Natural killer cell treated with Interleukin-12 subunit alpha and Interleukin-12 subunit beta and Interleukin-15 and Interleukin-18, amount 100 ng/mL, for 72 hours (primary cell): ENCODE measurements at regions not wholly inside any gene's neighbourhood (a gene's known extent, or its start where the extent isn't known, plus 50 kb on each side); places are given as distances from the start of the nearest gene placed in this dataset.

Experiments
- ATAC-seq, 2 donors: fragments of 150-1000 bp; cut with Tn5 transposase in 1 of 2; sonication (Bioruptor Pico), chemical (Tn5 transposase) in 1 of 2; 2 replicates each; pipeline ENCODE4 v1.10.0; 2021
- DNase-seq: peaks from one replicate; pipeline ENCODE4 v3.0.0; 2022; ENCODE audit warnings: low spot score
- H3K27ac Mint-ChIP-seq, 2 donors: 1 replicate in 1 of 2; 2 replicates in 1 of 2; pipeline ENCODE4 v1.8.0; 2022; ENCODE audit warnings: mixed read lengths in 2 of 2, mild to moderate bottlenecking in 1 of 2, moderate library complexity in 1 of 2
- H3K27me3 Mint-ChIP-seq, 2 donors: 1 replicate in 1 of 2; 2 replicates in 1 of 2; pipeline ENCODE4 v1.8.0; 2022; ENCODE audit warnings: mixed read lengths in 2 of 2
- H3K36me3 Mint-ChIP-seq: one replicate; pipeline ENCODE4 v1.8.0; 2022; ENCODE audit warnings: mixed read lengths
- H3K4me1 Mint-ChIP-seq, 2 donors: 1 replicate in 1 of 2; 2 replicates in 1 of 2; pipeline ENCODE4 v1.8.0; 2022; ENCODE audit warnings: low read depth in 2 of 2, mixed read lengths in 2 of 2, mild to moderate bottlenecking in 1 of 2
- H3K4me3 Mint-ChIP-seq: one replicate; pipeline ENCODE4 v1.8.0; 2022; ENCODE audit warnings: mixed read lengths
- H3K9me3 Mint-ChIP-seq: 2 replicates; pipeline ENCODE4 v1.8.0; 2022; ENCODE audit warnings: mixed read lengths

GRCh38 chr2:22281033-22281432 lies 1103.9 kb upstream of the KLHL29 start:
- Mint-ChIP-seq H3K27me3 (no peaks in the 10 kb centered on the region), H3K27ac (no peak overlapping the region), H3K36me3 (peaks cover 5% of the 10 kb centered on the region), H3K4me1 (no peaks in the 10 kb centered on the region), H3K4me3 (no peak overlapping the region), H3K9me3 (peaks cover 13% of the 10 kb centered on the region)
- ATAC-seq = no peak
- DNase-seq = no peak

DNA sequence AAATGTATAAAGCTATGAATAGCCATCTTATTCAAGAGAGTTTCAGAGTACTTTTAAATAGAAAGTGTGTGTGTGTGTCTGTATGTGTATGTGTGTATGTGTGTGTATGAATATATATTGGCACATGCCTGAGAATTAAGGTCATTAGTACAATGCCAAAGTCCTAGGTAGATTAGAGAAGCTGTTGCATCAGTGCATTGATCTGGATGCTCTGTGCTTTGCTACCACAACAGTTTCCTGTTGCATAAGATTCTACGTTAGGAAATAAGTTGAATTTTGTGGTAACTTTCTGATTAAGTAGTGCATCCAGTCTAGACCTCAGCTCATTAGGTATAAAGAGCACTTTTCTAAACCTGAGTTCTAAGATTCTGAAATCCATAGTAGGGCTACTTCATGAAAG lies 1102.8 kb upstream of the KLHL29 start:
- no peak for DNase-seq
- Mint-ChIP-seq H3K27ac (no peak overlapping the region), H3K4me1 (no peaks in the 10 kb centered on the region), H3K9me3 (peaks cover 7% of the 10 kb centered on the region), H3K36me3 (no peaks in the 10 kb centered on the region), H3K27me3 (no peaks in the 10 kb centered on the region), H3K4me3 (no peak overlapping the region)
- no peak for ATAC-seq

DNA sequence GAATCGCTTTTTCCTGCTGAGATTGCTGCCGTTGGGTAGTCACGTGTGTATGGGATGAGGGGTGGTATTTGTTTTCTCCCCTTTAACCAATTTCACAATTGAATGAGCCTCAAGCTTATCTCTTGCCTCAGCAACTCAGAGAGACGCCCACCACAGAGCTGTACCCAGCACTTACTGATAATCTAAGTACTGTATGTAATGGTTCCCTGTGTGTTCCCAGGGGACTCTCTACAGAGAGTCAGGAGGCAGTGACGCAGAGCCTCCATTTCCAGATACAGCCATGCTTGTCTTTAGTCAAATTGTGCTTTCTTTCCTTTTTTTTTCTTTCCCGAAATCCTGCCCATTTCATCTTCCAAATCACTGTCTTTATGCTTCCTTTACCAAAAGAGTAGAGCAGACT lies 1102.1 kb upstream of the KLHL29 start:
- ATAC-seq = no peak
- DNase-seq = no peak
- no peaks in the 10 kb centered on the region for H3K4me1 Mint-ChIP-seq

GRCh38 chr2:22283436-22283835 lies 1101.5 kb upstream of the KLHL29 start:
- Mint-ChIP-seq H3K4me3 (no peak overlapping the region), H3K4me1 (no peaks in the 10 kb centered on the region), H3K36me3 (no peaks in the 10 kb centered on the region), H3K9me3 (peaks cover 7% of the 10 kb centered on the region), H3K27ac (no peak overlapping the region), H3K27me3 (no peaks in the 10 kb centered on the region)
- DNase-seq = no peak
- no peak for ATAC-seq

More for the DNA sequence above, 1102.1 kb upstream of the KLHL29 start:
- H3K4me3 Mint-ChIP-seq = no peak overlapping the region
- H3K9me3 Mint-ChIP-seq = peaks cover 7% of the 10 kb centered on the region
- no peaks in the 10 kb centered on the region for H3K36me3 Mint-ChIP-seq
- no peaks in the 10 kb centered on the region for H3K27me3 Mint-ChIP-seq
- H3K27ac Mint-ChIP-seq = no peak overlapping the region

DNA sequence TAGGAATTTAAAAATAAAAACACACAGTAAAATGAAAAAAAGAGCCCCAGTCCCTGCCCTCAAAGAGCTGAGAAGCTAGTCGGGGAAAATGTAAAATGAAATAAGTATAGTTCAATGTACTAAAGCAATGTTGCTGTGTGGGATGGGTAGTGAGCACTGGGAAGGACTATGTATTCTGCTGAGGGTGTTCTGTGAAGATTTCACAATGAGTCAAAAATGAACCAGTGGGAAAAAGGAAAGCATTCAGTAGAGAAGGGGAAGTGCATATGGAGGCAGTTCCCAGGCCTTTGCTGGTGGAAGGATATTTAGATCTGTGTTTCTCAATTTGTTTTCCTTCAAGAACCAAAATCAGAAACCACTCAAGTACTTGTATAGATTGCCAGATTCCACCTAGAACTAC lies 1094.7 kb upstream of the KLHL29 start:
- Mint-ChIP-seq H3K36me3 (peaks cover 14% of the 10 kb centered on the region), H3K9me3 (peaks cover 14% of the 10 kb centered on the region), H3K27ac (no peak overlapping the region), H3K4me3 (no peak overlapping the region), H3K4me1 (no peaks in the 10 kb centered on the region), H3K27me3 (no peaks in the 10 kb centered on the region)
- no peak for ATAC-seq
- DNase-seq = no peak

GRCh38 chr2:22290909-22291473 lies 1094.0 kb upstream of the KLHL29 start:
- Mint-ChIP-seq H3K4me3 (no peak overlapping the region), H3K27ac (no peak overlapping the region), H3K36me3 (peaks cover 14% of the 10 kb centered on the region), H3K9me3 (peaks cover 14% of the 10 kb centered on the region), H3K4me1 (no peaks in the 10 kb centered on the region), H3K27me3 (no peaks in the 10 kb centered on the region)
- no peak for ATAC-seq
- no peak for DNase-seq

GRCh38 chr2:22301228-22301627 lies 1083.8 kb upstream of the KLHL29 start:
- Mint-ChIP-seq H3K4me3 (no peak overlapping the region), H3K27me3 (no peaks in the 10 kb centered on the region), H3K4me1 (no peaks in the 10 kb centered on the region), H3K36me3 (no peaks in the 10 kb centered on the region), H3K9me3 (peaks cover 11% of the 10 kb centered on the region), H3K27ac (no peak overlapping the region)
- ATAC-seq (no peak), DNase-seq (no peak)

GRCh38 chr2:22326250-22326649 lies 1058.7 kb upstream of the KLHL29 start:
- DNase-seq (no peak), ATAC-seq (no peak)
- Mint-ChIP-seq H3K9me3 (peaks cover 18% of the 10 kb centered on the region), H3K36me3 (peaks cover 10% of the 10 kb centered on the region), H3K27me3 (no peaks in the 10 kb centered on the region), H3K27ac (no peak overlapping the region), H3K4me1 (no peaks in the 10 kb centered on the region), H3K4me3 (no peak overlapping the region)

DNA sequence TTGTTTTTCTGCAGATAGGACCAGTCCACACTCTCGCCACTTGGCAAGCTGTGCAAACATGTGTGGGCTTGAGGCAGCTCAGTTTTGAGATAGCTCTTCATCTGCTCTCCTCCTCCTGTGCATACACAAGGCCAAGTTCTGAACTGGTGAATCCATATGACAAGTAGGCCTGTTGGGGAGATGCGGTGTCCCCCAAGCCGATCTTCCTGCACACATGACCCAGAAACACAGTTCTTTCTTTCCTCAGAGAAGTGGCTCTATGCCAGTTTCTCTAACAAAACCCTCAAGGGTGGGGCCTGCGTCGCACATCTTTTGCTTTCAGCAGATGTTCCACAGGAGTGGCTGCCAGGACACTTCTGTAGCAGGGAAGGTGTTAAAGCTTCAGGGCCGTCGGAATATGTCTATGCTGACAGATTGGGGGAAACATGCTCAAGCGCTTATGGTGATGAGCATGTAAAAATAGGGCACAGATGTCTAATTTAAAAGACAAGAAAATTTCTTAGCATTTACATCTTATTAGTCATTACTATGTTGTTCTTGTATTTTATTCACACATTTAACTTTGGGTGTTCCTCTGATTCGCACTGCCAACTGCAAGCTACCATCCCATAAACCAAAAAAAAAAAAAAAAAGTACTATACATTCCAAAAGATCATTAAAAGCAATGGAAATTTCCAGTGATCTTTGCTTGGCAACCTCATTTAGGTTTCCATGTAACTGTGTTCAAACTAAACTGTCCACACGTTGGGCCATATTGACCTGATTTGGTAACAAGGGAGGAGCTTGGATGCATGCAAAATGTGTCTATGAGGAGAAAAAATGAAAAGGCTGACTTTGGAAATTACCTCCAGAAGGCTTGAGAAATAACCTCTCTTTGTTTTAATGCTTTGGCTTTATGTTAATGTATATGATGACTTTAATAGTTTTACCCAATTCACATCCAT lies 1055.5 kb upstream of the KLHL29 start:
- H3K36me3 Mint-ChIP-seq = peaks cover 10% of the 10 kb centered on the region

DNA sequence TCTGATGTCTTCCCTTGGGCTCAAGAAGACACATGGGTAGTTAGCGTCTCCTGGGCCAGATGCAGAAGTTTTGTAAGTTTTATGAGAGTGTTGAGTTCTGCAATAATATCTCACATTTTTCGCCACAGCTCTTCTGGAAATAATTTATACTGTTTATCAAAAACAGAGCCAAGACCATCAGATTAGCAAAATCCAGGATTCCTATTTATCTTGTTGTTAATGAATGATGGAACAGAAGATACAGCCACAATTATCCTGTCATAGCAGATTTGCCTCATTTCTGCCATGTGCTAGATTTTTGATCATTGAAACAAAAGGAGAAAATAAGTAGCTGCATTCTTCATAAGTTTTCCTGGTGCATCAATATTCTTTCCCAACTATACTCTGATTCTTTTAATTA lies 1048.6 kb upstream of the KLHL29 start:
- Mint-ChIP-seq H3K4me1 (no peaks in the 10 kb centered on the region), H3K4me3 (no peak overlapping the region), H3K9me3 (peaks cover 13% of the 10 kb centered on the region), H3K27ac (no peak overlapping the region), H3K36me3 (peaks cover 9% of the 10 kb centered on the region), H3K27me3 (no peaks in the 10 kb centered on the region)
- ATAC-seq (no peak), DNase-seq (no peak)

More for the DNA sequence above, 1055.5 kb upstream of the KLHL29 start:
- DNase-seq = no peak
- H3K4me3 Mint-ChIP-seq = no peak overlapping the region
- ATAC-seq = no peak
- no peak overlapping the region for H3K27ac Mint-ChIP-seq
- H3K9me3 Mint-ChIP-seq = peaks cover 22% of the 10 kb centered on the region
- H3K27me3 Mint-ChIP-seq = no peaks in the 10 kb centered on the region
- no peaks in the 10 kb centered on the region for H3K4me1 Mint-ChIP-seq

DNA sequence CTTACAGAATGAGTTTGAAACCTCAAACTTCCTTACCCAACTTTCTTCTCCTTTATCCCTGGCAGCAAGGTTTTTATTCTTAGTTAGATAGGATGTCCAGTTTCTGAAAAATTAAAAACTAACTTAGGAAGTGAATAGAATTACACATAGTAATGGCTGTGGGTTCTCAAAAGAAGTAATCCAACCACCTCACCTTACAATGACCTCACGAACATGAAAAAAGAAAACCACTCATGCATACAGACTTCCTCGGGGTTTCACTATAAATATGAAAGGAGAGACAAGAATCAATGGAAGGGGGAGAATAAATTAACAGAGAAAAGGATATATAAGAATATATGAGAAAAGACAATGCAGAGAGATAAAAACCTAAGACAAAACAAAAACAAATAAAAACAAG lies 1044.3 kb upstream of the KLHL29 start:
- Mint-ChIP-seq H3K4me3 (no peak overlapping the region), H3K36me3 (peaks cover 5% of the 10 kb centered on the region), H3K4me1 (no peaks in the 10 kb centered on the region), H3K9me3 (peaks cover 22% of the 10 kb centered on the region), H3K27ac (no peak overlapping the region), H3K27me3 (no peaks in the 10 kb centered on the region)
- ATAC-seq (no peak), DNase-seq (no peak)

GRCh38 chr2:22347306-22347705 lies 1037.7 kb upstream of the KLHL29 start:
- H3K27ac Mint-ChIP-seq = no peak overlapping the region
- no peak for DNase-seq
- H3K4me1 Mint-ChIP-seq = no peaks in the 10 kb centered on the region
- no peak overlapping the region for H3K4me3 Mint-ChIP-seq
- no peaks in the 10 kb centered on the region for H3K36me3 Mint-ChIP-seq
- no peak for ATAC-seq
- peaks cover 17% of the 10 kb centered on the region for H3K9me3 Mint-ChIP-seq
- no peaks in the 10 kb centered on the region for H3K27me3 Mint-ChIP-seq

GRCh38 chr2:22350621-22351020 lies 1034.4 kb upstream of the KLHL29 start:
- no peaks in the 10 kb centered on the region for H3K27me3 Mint-ChIP-seq
- no peak overlapping the region for H3K4me3 Mint-ChIP-seq

GRCh38 chr2:22355816-22356433 lies 1029.1 kb upstream of the KLHL29 start:
- DNase-seq = peak; percentile 62
- H3K9me3 Mint-ChIP-seq = no peaks in the 10 kb centered on the region
- H3K4me1 Mint-ChIP-seq = no peaks in the 10 kb centered on the region
- ATAC-seq = no peak
- no peaks in the 10 kb centered on the region for H3K36me3 Mint-ChIP-seq
- no peak overlapping the region for H3K27ac Mint-ChIP-seq
- no peak overlapping the region for H3K4me3 Mint-ChIP-seq
- no peaks in the 10 kb centered on the region for H3K27me3 Mint-ChIP-seq

More at GRCh38 chr2:22350621-22351020, 1034.4 kb upstream of the KLHL29 start:
- ATAC-seq (no peak), DNase-seq (no peak)
- H3K36me3 Mint-ChIP-seq = no peaks in the 10 kb centered on the region
- no peaks in the 10 kb centered on the region for H3K4me1 Mint-ChIP-seq
- H3K27ac Mint-ChIP-seq = no peak overlapping the region
- H3K9me3 Mint-ChIP-seq = peaks cover 7% of the 10 kb centered on the region
